CD4-positive, alpha-beta T cell treated with Interleukin-1 beta for 1 hour (primary cell): ENCODE measurements at regions not wholly inside any gene's neighbourhood (a gene's known extent, or its start where the extent isn't known, plus 50 kb on each side); places are given as distances from the start of the nearest gene placed in this dataset.
"Not testable (repeated sequence)": the region's sequence is repeated elsewhere in the genome, so short reads cannot be mapped to it uniquely, and the experiment has no call there.

Experiments
- DNase-seq, 2 donors: peaks; one replicate each; pipeline ENCODE4 v3.0.0-alpha.2; 2020 to 2022

DNA sequence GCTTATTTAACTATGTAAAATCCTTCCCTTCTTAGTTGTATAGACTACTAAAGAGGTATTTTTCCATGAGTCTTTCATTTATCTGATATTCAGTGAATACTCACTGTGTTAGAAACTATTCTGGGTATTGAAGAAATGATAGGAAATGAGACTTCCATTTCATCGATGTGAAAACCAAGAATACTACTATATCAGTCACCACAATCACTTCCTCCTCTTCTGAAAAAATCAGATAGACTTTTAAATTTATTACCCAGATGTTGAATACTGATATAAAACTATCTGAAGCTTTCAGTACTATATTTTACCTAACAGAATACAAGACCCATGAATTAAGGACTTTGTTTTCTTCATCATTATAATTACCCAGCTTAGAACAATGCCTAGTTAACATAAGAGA, 1801.1 kb upstream of the CELF4 start:
- no peak for DNase-seq

GRCh38 chr18:39365836-39366485, 1800.4 kb upstream of the CELF4 start:
- DNase-seq = no peak

GRCh38 chr18:39360072-39360471, 1794.5 kb upstream of the CELF4 start:
- no peak for DNase-seq

GRCh38 chr18:39359636-39360035, 1794.0 kb upstream of the CELF4 start:
- DNase-seq = no peak

GRCh38 chr18:39350945-39351344, 1785.3 kb upstream of the CELF4 start:
- DNase-seq = no peak

- no peak for DNase-seq
These were observed 1784.2 kb upstream of the CELF4 start for GRCh38 chr18:39349801-39350200.

GRCh38 chr18:39348757-39349156, 1783.2 kb upstream of the CELF4 start:
- no peak for DNase-seq

DNA sequence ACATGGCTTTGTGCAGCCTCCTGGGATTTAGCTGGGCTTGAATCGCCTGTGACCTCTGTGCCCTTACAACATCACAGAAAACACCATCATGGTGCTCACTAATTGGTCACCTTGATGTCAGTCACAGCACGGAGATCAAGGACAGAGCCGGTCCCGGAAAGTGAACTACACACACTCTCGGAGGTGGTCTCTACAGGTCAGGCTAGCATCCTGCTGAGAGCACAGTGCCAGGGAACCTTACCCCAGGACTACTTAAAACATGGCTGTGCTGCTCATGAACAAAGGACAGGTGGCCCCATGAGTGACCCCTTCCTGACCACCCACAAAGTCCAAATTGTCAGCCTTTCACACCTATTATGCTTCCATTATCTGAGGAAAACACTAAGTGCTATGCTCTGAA, 1782.1 kb upstream of the CELF4 start:
- no peak for DNase-seq

GRCh38 chr18:39346916-39347315, 1781.3 kb upstream of the CELF4 start:
- no peak for DNase-seq

DNA sequence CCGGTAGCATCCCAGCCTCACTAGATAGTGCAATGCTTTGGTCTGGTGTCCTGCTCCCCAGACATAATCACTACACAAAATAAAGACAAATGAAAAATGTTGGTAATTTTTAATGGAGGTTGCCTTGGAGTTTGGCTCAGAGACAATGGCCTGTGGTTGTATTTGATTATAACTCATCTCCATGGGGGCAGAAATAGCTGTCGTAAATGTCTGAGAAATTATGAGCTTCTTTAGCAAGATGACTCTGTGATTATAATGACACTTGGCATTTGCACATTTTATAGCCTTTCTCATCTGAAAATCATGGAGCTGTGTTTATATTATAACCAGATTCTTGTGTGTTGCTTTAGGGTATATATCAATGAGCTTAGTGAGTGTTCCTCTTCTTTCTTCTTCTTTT, 1779.7 kb upstream of the CELF4 start:
- DNase-seq = no peak

DNA sequence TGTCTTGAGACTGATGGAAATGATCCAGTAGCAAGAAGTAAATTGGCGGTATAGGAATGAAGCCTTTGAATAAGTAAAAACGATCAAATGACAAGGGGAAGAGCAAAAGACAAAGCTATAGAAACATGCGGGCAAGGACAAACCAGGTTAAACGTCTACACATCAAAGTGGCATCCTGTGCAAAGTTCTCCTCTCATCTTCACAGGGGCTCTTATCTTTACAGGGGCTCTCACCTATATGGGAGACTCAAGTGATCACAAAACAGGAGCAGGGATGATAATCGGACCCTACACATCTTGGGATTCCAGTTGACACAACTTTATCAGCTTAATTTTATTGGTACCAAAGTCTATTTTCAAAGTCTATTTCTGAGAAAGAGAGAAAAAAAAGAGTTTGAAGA, 1778.9 kb upstream of the CELF4 start:
- no peak for DNase-seq

DNA sequence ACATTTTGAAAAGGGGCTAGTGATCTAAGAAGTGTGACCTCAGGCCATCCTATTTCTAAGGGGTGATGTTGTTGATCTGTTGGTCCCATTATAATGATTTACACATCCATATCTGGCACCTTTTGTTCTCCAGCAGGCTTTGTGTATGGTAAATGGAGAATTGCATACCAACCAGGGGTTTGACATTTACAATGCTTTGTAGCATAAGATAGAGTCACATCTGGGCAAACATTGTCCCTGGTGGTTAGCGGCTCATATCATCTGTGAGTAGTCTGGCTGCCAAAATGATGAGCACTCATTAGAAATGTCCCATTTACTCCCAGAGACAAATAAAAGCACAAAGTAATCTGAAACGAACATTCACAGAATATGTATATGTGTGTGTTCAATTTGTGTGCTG, 1775.5 kb upstream of the CELF4 start:
- no peak for DNase-seq

DNA sequence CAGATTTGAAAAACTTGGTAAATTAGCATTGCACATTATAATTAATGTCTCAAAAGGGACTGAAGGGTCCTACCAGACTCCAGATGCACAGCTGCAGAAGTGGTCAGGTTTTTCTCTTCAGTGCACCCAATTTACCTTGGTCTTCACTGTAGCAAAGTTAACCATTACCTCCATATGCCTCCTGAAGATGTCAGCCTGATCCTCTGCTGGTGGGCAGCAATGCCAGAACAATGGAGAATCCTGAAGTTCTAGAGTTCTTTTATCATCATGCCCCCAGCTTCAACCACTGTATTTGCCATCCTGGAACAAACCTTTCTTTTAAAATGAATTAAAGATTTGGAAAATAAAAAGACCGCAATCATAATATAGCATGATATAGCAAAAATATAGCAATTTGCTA, 1774.8 kb upstream of the CELF4 start:
- DNase-seq = no peak

- DNase-seq = no peak
These were observed 1764.1 kb upstream of the CELF4 start for GRCh38 chr18:39329496-39330275.

DNA sequence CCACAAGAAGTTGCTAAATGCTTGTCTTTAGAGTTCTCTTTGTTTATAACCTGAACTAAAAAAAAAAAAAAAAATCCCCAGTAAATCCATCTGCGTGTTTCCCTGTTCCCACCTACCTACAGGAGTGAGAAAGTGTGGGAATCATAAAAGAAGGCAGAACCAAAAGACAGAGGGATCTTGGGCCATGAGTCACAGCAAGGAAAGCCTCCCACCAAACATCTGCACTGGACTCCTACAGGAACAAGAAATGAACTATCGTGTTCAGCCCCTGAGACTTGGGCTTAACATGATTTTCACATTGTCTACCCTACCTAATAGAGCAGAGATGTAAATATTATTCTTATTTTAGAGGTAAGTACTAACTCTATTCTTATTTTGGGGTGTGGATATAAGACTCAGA, 1761.2 kb upstream of the CELF4 start:
- no peak for DNase-seq

GRCh38 chr18:39325973-39326372, 1760.4 kb upstream of the CELF4 start:
- no peak for DNase-seq

DNA sequence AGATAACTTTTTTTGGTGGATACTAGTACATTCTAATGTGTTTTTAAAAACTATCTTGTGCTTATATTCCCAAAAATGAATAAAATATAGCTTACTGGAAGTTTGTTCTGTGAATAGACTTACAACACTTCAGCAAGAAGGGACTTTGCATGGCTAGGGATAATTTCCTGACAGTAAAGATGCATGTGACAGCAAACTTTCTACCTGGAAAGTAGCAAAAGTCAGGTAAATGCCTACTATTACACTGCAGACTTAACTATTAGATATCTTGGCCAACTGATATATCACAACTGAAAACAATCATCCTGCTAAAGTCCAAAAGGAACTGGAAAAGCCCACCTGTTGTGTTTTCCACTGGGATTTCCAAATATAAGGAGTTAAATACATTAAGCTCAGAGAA, 1753.5 kb upstream of the CELF4 start:
- no peak for DNase-seq

DNA sequence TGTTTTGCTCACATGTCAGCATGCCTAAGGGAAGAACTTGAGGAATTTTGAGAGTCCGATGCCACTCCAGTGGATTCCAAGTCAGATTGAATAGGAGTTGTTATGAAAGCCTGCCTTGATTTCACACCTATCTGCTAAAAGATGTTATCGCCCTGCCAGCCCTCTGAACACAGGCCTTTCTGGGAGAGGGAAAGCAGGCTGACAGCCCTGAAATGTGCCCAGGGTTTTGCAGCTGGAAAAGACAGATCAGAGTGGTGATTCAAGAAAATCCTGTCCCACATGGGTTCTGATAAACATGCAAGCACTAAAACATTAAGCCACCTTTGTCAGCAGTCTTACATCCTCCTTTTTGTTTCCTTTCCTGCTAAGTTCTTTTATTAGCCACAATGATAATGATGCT, 1752.9 kb upstream of the CELF4 start:
- DNase-seq = no peak

- no peak for DNase-seq
These were observed 1752.4 kb upstream of the CELF4 start for GRCh38 chr18:39318008-39318407.

DNA sequence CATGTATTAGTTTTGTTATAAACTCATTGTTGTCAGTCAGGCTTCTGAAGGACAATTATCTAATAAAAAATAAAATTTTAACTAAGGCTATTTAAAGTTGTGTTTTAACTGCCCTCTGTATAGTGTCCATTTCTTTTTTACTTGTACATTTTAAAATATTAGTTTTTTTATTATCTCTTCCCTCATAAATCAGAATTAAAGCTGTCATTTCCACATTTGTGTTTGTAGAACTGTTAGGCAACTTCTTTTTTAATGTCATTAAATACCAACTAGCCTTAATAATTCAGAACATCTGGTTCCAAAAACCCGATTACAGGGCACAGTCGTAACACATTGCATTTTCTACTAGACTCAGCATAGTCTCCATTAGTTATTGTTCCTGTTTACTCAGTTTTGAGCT, 1749.0 kb upstream of the CELF4 start:
- no peak for DNase-seq

DNA sequence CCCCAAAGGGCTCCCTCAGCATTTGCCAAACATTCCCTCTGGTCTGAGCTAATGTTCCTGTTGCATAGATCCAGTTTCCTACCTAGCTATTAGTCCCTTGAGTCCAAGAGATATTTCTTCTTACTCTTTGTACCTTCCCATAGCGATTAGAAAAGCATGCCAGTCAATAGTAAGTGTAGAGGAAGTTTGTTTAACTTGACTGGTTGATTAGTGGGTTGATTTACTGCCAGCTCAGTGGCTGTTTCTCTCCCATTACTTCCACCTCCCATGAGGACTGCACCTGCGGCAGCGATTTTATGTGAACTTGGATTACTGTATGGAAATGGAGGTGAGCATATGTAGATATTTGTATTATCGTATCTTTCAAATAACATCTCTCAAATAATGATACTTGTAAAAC, 1748.4 kb upstream of the CELF4 start:
- no peak for DNase-seq

- DNase-seq = no peak
These were observed 1745.6 kb upstream of the CELF4 start for GRCh38 chr18:39311111-39311712.

DNA sequence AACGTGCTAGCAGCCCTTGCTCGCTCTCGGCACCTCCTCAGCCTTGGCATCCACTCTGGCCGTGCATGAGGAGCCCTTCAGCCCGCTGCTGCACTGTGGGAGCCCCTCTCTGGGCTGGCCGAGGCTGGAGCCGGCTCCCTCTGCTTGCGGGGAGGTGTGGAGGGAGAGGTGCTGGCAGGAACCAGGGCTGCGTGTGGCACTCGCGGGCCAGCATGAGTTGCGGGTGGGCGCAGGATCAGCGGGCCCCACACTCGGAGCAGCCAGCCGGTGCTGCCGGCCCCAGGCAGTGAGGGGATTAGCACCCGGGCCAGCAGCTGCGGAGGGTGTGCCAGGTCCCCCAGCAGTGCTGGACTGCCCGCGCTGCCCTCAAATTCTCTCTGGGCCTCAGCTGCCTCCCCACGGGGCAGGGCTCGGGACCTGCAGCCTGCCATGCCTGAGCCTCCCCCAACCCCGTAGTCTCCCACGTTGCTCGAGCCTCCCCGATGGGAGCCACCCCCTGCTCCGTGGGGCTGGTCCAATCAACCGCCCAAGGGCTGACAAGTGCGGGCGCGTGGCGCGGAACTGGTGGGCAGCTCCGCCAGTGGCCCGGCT, 1743.4 kb upstream of the CELF4 start:
- not testable (repeated sequence) for DNase-seq

GRCh38 chr18:39305766-39306165, 1740.2 kb upstream of the CELF4 start:
- no peak for DNase-seq
